A549 (cell line): ENCODE measurements at regions not wholly inside any gene's neighbourhood (a gene's known extent, or its start where the extent isn't known, plus 50 kb on each side); places are given as distances from the start of the nearest gene placed in this dataset.

ENCODE experiments used
- CHD2 ChIP-seq: fragments of 150-350 bp; IDR thresholded peaks from 2 replicates; pipeline ENCODE4 v1.6.1; 2014; ENCODE audit warnings: low read length; ENCODE audit not compliant: partially characterized antibody
- CTCF ChIP-seq: fragments of >200 bp; sonication (Bioruptor Twin); formaldehyde crosslinking; IDR thresholded peaks from 3 replicates; pipeline ENCODE4 v1.5.1; 2016
- JUN ChIP-seq, 2 experiments: fragments of >200 bp; sonication (Bioruptor Twin); formaldehyde crosslinking; IDR thresholded peaks; 2 replicates in 1 of 2; 3 replicates in 1 of 2; pipeline ENCODE4 v1.6.1; 2016 to 2017
- MAX ChIP-seq: IDR thresholded peaks from 2 replicates; pipeline ENCODE4 v1.6.1; 2012
- POLR2A ChIP-seq: IDR thresholded peaks from 2 replicates; pipeline ENCODE4 v1.6.1; 2012; ENCODE audit warnings: mild to moderate bottlenecking, low read length
- POLR2AphosphoS2 ChIP-seq: conservative IDR thresholded peaks from 2 replicates; pipeline ENCODE4 v1.6.1; 2012; ENCODE audit warnings: low read length, improper control_type of control experiment, inconsistent platforms
- REST ChIP-seq: fragments of 200-600 bp; sonication (generic); IDR thresholded peaks from 2 replicates; pipeline ENCODE4 v1.6.1; 2016; ENCODE audit warnings: antibody characterized with exemption, mild to moderate bottlenecking, moderate library complexity
- RFX5 ChIP-seq: fragments of 450-650 bp; IDR thresholded peaks from 2 replicates; pipeline ENCODE4 v1.7.1; 2014; ENCODE audit warnings: antibody characterized with exemption, mild to moderate bottlenecking, moderate library complexity
- SREBF2 ChIP-seq: fragments of 450-650 bp; IDR thresholded peaks from 2 replicates; pipeline ENCODE4 v1.6.1; 2014; ENCODE audit warnings: mild to moderate bottlenecking, moderate library complexity
- TP53 ChIP-seq: fragments of 250-450 bp; sonication (Bioruptor Pico); IDR thresholded peaks from 2 replicates; pipeline ENCODE4 v1.5.0; 2021; ENCODE audit warnings: mild to moderate bottlenecking, moderate library complexity

- no peak for TF ChIP-seq JUN (IDR thresholded peaks at IDR 0.05)
- no peak for TF ChIP-seq CTCF
- no peak for TF ChIP-seq REST
- no peak for TF ChIP-seq MAX
- TF ChIP-seq TP53 (CRISPR knock-in tag): no peak
- TF ChIP-seq SREBF2: no peak
- TF ChIP-seq CHD2: no peak
- no peak for TF ChIP-seq POLR2A
- no peak for TF ChIP-seq RFX5
- TF ChIP-seq POLR2AphosphoS2: no peak
These were observed 184.5 kb upstream of the SLC24A3 start for GRCh38 chr20:19027971-19028370.
